ENCODE measurements at regions not wholly inside any gene's neighbourhood (a gene's known extent, or its start where the extent isn't known, plus 50 kb on each side); places are given as distances from the start of the nearest gene placed in this dataset.

DNA sequence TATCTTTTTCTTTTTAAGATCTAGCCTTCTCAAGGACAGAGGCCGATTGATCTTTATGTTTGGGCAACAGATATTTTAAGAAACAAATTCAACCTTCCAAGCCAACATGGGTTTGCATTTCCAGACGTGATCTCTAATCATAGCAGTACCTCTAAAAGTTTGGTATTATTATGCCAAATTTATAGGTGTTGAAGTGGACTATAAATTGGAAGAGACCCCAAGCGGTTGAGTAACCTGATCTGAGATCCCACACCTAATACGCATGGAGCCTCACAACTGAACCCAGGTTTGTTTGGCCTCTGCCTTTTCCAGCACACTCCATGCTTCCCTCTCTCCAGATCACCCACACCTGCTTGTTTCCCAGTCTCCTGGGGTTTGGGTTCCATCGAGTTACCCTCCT is 116.5 kb downstream of the DDX1 start:
- H3K4me3 ChIP-seq (ENCODE audit: low read depth in 1 of 5, low read length in 5 of 5): no peak overlapping the region
- H3K27ac ChIP-seq (ENCODE audit: low read depth, low read length): no peak overlapping the region
- H3K27me3 ChIP-seq (ENCODE audit: control insufficient read depth in 5 of 5, insufficient read depth in 4 of 5, low read length in 5 of 5): no peaks in the 10 kb centered on the region

DNA sequence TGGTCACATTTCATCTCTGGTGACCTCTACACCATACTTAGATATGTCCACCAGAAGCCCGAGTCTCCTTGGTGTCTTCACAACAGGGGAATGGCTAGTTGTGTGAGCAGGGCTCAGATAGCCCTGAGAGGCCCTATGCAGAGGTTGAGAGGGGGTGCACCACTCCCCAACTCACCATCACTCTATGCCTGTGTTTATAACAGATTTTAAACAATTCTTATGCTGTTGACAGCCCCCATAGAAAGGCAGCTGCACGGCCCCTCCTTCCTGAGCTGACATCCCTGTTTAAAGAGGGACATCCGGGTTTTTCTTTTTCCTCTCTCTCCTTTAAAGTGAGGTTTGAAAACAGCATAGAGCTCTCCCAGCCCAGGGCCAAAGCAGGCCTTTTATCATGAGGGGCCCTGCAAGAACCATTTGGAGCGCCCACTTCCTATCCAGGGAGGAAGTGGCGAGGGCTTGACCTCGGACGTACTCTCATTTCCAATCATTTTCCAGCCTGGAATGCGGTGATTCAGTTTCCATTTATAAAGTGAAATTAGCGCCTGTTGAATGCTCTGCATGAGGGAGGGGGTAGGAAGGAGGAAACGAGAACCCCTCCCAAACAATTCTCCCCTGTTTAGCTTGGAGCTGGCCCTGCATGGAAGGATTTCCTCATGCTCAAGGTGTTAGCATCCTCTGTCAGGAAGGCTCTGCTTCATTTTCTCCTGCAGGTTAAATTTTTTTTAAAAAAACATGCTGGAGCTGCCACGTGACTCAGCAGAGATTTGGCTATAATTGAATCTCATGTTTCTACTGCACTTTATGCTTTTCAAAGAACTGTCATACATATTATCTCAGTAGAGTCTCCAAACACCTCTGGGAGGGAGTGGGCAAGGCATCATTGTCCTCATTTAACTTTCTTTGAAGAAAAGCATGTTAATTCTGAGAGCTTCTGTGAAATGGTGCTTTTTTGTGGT is 117.5 kb downstream of the DDX1 start:
- Histone ChIP-seq H3K9ac (ENCODE audit: low read length in 5 of 5) (no peak overlapping the region), H3K9me3 (ENCODE audit: control insufficient read depth in 5 of 5, low read length in 5 of 5) (no peaks in the 10 kb centered on the region), H3K36me3 (ENCODE audit: control insufficient read depth in 5 of 5, insufficient read depth in 5 of 5, low read length in 5 of 5) (no peaks in the 10 kb centered on the region), H3K27me3 (ENCODE audit: control insufficient read depth in 5 of 5, insufficient read depth in 4 of 5, low read length in 5 of 5) (no peaks in the 10 kb centered on the region), H3K4me3 (ENCODE audit: low read depth in 1 of 5, low read length in 5 of 5) (no peak overlapping the region), H3K27ac (ENCODE audit: low read depth, low read length) (no peak overlapping the region), H3K4me1 (ENCODE audit: control insufficient read depth in 5 of 5, insufficient read depth in 5 of 5, low read length in 5 of 5) (peaks cover 0 to 28% (median 0%) of the 10 kb centered on the region in 5 donors)

More for the DNA sequence above, 116.5 kb downstream of the DDX1 start:
- H3K9ac ChIP-seq (ENCODE audit: low read length in 5 of 5): no peak overlapping the region
- no peaks in the 10 kb centered on the region for H3K9me3 ChIP-seq (ENCODE audit: control insufficient read depth in 5 of 5, low read length in 5 of 5)
- H3K4me1 ChIP-seq (ENCODE audit: control insufficient read depth in 5 of 5, insufficient read depth in 5 of 5, low read length in 5 of 5): peaks cover 0 to 38% (median 4%) of the 10 kb centered on the region in 5 donors
- H3K36me3 ChIP-seq (ENCODE audit: control insufficient read depth in 5 of 5, insufficient read depth in 5 of 5, low read length in 5 of 5): no peaks in the 10 kb centered on the region

DNA sequence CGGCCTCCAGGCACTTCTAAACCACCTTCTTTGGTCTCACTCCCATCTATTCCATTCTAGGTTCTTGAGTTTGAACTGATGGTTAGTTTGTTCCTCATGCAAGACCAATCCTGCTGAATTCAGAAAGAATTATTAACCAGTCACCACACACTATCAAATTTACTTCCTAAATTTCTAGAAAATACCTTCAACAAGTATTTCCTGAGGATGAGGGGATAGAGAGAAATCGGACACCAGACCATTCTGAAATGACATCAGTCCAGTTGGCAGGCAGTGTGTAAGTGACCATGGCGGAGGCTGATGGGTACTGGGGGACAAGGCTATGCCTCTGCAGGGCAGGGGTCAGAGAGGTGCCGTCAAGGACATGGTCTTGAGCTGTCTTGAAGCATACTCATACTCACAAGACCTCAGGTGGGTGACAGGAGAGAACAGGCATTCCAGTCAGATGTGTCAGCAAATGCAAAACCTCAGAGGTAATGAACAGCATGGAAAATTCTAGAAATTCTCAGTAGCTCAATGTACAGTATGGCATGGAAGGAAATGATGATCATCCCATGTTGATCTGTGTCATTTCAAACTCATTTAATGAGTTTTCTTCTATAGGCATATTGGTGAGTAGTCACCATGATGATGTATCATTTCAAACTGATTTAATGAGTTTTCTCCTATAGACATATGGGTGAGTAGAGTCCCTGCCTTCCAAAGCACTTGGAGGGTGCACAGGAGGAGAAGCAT is 119.6 kb downstream of the DDX1 start:
- H3K27ac ChIP-seq (ENCODE audit: low read depth, low read length): no peak overlapping the region
- no peaks in the 10 kb centered on the region for H3K9me3 ChIP-seq (ENCODE audit: control insufficient read depth in 5 of 5, low read length in 5 of 5)
- H3K9ac ChIP-seq (ENCODE audit: low read length in 5 of 5): no peak overlapping the region
- no peaks in the 10 kb centered on the region for H3K27me3 ChIP-seq (ENCODE audit: control insufficient read depth in 5 of 5, insufficient read depth in 4 of 5, low read length in 5 of 5)
- no peak overlapping the region for H3K4me3 ChIP-seq (ENCODE audit: low read depth in 1 of 5, low read length in 5 of 5)
- H3K36me3 ChIP-seq (ENCODE audit: control insufficient read depth in 5 of 5, insufficient read depth in 5 of 5, low read length in 5 of 5): no peaks in the 10 kb centered on the region
- peaks cover 0 to 18% (median 0%) of the 10 kb centered on the region in 5 donors for H3K4me1 ChIP-seq (ENCODE audit: control insufficient read depth in 5 of 5, insufficient read depth in 5 of 5, low read length in 5 of 5)

DNA sequence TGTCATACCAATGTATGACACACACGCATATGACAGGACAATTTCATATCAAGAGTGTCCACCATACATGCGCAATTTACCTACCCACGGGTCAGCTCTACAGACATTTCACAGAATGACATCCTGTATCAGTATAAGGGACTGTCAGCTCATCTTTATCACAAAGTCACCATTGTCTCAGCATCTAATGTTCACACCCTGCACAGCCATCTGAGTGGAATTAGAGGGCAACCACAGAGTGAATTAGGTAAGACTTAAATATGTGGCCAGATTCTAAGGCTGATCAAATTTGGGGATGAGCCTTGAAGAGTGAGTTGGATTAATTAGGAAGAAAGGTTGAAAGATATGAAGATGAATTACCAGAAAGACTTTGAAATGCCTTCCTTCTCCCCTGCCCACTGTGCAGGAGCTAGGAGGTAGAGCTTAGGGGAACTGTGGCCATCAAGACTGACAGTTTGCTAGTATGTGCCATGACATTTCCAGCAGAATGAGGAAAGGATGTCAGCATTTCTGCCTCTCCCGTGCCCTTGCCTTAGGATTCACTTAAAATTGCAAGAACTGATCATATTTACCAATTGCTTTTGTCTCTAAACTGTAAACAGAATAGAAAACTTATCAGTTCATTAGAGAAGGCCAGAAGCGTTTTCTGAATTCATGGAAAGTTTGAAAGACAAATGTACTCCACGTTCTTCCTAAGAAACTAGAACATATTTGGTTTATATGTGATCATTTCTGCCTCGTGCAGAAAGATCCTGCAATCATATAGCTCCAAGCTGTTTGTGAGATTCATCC is 121.1 kb downstream of the DDX1 start:
- H3K9ac ChIP-seq (ENCODE audit: low read length in 5 of 5): no peak overlapping the region
- H3K36me3 ChIP-seq (ENCODE audit: control insufficient read depth in 5 of 5, insufficient read depth in 5 of 5, low read length in 5 of 5): no peaks in the 10 kb centered on the region
- no peak overlapping the region for H3K4me3 ChIP-seq (ENCODE audit: low read depth in 1 of 5, low read length in 5 of 5)
- peaks cover 0 to 2% (median 0%) of the 10 kb centered on the region in 5 donors for H3K27me3 ChIP-seq (ENCODE audit: control insufficient read depth in 5 of 5, insufficient read depth in 4 of 5, low read length in 5 of 5)
- H3K9me3 ChIP-seq (ENCODE audit: control insufficient read depth in 5 of 5, low read length in 5 of 5): no peaks in the 10 kb centered on the region
- peaks cover 0 to 18% (median 0%) of the 10 kb centered on the region in 5 donors for H3K4me1 ChIP-seq (ENCODE audit: control insufficient read depth in 5 of 5, insufficient read depth in 5 of 5, low read length in 5 of 5)
- no peak overlapping the region for H3K27ac ChIP-seq (ENCODE audit: low read depth, low read length)

DNA sequence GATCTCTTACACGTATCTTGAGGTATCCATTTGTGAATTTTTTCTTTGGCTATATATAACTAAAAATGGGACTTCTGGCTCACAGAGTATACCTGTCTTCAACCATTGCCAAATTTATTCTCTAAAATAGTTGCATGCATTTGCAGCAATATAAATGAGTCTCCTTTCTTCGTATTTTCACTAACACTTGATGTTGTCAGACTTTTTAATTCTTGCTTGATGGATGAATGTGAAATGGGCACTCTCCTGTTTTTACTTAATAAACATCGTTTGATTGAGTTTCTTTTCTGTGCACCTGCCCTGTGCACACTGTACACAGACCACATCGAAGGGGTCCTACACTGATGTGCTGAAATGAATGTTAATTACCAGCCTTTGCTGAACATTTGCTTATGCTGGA is 121.8 kb downstream of the DDX1 start:
- Histone ChIP-seq H3K4me1 (ENCODE audit: control insufficient read depth in 5 of 5, insufficient read depth in 5 of 5, low read length in 5 of 5) (peaks cover 0 to 16% (median 0%) of the 10 kb centered on the region in 5 donors), H3K36me3 (ENCODE audit: control insufficient read depth in 5 of 5, insufficient read depth in 5 of 5, low read length in 5 of 5) (no peaks in the 10 kb centered on the region), H3K9me3 (ENCODE audit: control insufficient read depth in 5 of 5, low read length in 5 of 5) (no peaks in the 10 kb centered on the region), H3K27me3 (ENCODE audit: control insufficient read depth in 5 of 5, insufficient read depth in 4 of 5, low read length in 5 of 5) (peaks cover 0 to 3% (median 0%) of the 10 kb centered on the region in 5 donors), H3K4me3 (ENCODE audit: low read depth in 1 of 5, low read length in 5 of 5) (no peak overlapping the region), H3K27ac (ENCODE audit: low read depth, low read length) (no peak overlapping the region), H3K9ac (ENCODE audit: low read length in 5 of 5) (no peak overlapping the region)

DNA sequence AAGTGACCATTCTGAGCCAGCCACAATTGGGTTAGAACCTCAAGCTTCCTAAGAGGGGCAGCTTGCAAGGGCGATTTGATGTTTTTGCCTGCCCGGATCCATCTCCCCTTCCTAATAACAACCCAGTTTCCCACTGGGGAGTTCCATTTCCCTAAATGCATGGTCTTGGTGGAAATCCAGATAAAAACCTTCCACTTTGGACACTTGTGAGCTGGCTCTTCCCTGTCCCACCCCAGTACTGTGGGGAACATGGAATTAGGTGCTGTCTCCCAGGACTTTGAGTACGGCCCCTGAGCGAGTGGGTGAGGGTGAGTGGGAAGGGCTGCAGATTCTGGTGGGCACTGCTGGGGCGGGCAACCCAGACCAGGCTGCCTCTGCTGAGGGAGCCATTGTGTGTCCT is 122.3 kb downstream of the DDX1 start:
- H3K9ac ChIP-seq (ENCODE audit: low read length in 5 of 5): no peak overlapping the region
- H3K9me3 ChIP-seq (ENCODE audit: control insufficient read depth in 5 of 5, low read length in 5 of 5): no peaks in the 10 kb centered on the region
- H3K27me3 ChIP-seq (ENCODE audit: control insufficient read depth in 5 of 5, insufficient read depth in 4 of 5, low read length in 5 of 5): peaks cover 0 to 3% (median 0%) of the 10 kb centered on the region in 5 donors

DNA sequence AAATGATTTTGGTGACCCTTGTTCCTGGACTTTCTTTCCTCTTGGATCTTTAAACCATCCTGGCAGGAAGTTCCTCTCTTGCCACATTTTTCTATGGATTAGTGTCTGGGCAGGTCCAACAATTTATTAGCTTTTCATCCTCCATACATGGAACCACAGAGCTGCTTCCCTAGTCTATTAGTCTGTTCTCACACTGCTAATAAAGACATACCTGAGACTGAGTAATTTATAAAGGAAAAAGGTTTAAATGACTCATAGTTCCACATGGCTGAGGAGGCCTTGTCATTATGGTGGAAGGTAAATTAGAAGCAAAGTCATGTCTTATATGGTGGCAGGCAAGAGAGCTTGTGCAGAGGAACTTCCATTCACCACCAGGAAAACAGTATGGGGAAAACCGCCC is 122.9 kb downstream of the DDX1 start:
- Histone ChIP-seq H3K4me3 (ENCODE audit: low read depth in 1 of 5, low read length in 5 of 5) (no peak overlapping the region), H3K9me3 (ENCODE audit: control insufficient read depth in 5 of 5, low read length in 5 of 5) (no peaks in the 10 kb centered on the region), H3K27ac (ENCODE audit: low read depth, low read length) (no peak overlapping the region), H3K9ac (ENCODE audit: low read length in 5 of 5) (no peak overlapping the region), H3K4me1 (ENCODE audit: control insufficient read depth in 5 of 5, insufficient read depth in 5 of 5, low read length in 5 of 5) (peaks cover 0 to 5% (median 0%) of the 10 kb centered on the region in 5 donors), H3K36me3 (ENCODE audit: control insufficient read depth in 5 of 5, insufficient read depth in 5 of 5, low read length in 5 of 5) (no peaks in the 10 kb centered on the region), H3K27me3 (ENCODE audit: control insufficient read depth in 5 of 5, insufficient read depth in 4 of 5, low read length in 5 of 5) (peaks cover 0 to 3% (median 0%) of the 10 kb centered on the region in 5 donors)

More for the DNA sequence above, 122.3 kb downstream of the DDX1 start:
- H3K4me3 ChIP-seq (ENCODE audit: low read depth in 1 of 5, low read length in 5 of 5): no peak overlapping the region
- H3K4me1 ChIP-seq (ENCODE audit: control insufficient read depth in 5 of 5, insufficient read depth in 5 of 5, low read length in 5 of 5): peaks cover 0 to 11% (median 0%) of the 10 kb centered on the region in 5 donors
- no peak overlapping the region for H3K27ac ChIP-seq (ENCODE audit: low read depth, low read length)
- H3K36me3 ChIP-seq (ENCODE audit: control insufficient read depth in 5 of 5, insufficient read depth in 5 of 5, low read length in 5 of 5): no peaks in the 10 kb centered on the region

DNA sequence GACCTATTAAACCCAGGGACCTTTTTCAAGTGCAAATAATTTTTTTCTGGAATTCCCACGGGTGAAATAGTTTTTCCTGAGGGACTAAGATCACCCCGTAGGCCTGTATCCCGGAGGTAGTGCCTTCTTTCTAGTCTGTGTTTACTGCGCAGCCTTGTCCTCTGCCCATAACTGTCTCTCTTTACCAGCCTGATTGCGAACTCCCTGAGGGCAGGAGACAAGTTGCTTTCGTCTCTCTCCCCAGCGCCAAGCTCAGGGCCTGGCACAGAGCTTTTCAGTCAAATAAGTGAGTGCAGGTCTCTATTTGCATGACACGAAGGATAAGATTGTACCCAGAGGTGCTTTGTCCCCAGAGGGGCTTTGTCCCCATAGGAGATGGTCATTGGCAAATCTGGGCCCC is 123.9 kb downstream of the DDX1 start:
- H3K9me3 ChIP-seq (ENCODE audit: control insufficient read depth in 5 of 5, low read length in 5 of 5): no peaks in the 10 kb centered on the region
- no peak overlapping the region for H3K4me3 ChIP-seq (ENCODE audit: low read depth in 1 of 5, low read length in 5 of 5)
- H3K9ac ChIP-seq (ENCODE audit: low read length in 5 of 5): no peak overlapping the region
- no peaks in the 10 kb centered on the region for H3K36me3 ChIP-seq (ENCODE audit: control insufficient read depth in 5 of 5, insufficient read depth in 5 of 5, low read length in 5 of 5)
- no peak overlapping the region for H3K27ac ChIP-seq (ENCODE audit: low read depth, low read length)
- H3K4me1 ChIP-seq (ENCODE audit: control insufficient read depth in 5 of 5, insufficient read depth in 5 of 5, low read length in 5 of 5): no peaks in the 10 kb centered on the region
- peaks cover 0 to 3% (median 0%) of the 10 kb centered on the region in 5 donors for H3K27me3 ChIP-seq (ENCODE audit: control insufficient read depth in 5 of 5, insufficient read depth in 4 of 5, low read length in 5 of 5)

DNA sequence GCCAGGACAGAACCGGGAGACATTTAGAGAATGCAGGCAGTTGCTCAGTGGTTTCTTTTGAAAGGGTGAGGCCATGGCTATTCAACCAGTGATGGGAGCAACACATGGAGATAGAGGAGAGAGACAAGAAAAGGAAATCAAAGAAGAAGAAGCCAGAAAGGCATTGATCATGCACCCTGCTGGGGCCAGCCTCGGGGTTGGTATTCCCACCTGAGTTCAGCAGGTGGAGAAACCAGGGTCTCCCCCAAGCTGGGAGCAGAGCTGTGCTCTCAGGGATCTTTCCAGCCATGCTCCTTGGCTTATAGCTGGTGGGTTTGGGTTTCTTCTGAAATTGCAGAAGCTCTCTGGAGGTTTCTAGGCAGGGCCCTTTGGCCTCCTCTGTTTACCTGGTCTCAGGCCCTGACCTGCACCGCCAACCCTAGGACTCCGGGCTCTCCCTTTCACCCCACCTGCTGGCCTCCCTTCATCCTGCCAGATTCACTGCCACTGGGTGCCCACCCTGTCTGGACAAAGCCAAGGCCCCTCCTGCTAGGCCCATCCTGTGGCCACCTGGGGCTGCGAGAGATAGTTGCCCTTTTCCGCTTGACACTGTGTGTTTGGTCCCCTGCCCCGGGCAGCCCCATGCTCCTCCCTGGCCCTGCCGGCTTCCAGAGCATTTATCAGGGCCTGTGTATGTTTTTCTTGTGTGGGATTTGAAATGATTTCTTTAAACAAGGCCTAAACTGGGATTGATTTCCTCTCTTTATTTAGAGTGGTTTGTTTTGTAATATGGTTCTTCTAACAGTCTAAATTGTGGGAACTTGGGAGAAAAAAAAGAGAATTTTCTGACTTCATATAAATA is 126.7 kb downstream of the DDX1 start:
- H3K4me3 ChIP-seq (ENCODE audit: low read depth in 1 of 5, low read length in 5 of 5): no peak overlapping the region

More for the DNA sequence above, 126.7 kb downstream of the DDX1 start:
- Histone ChIP-seq H3K36me3 (ENCODE audit: control insufficient read depth in 5 of 5, insufficient read depth in 5 of 5, low read length in 5 of 5) (no peaks in the 10 kb centered on the region), H3K27ac (ENCODE audit: low read depth, low read length) (no peak overlapping the region), H3K27me3 (ENCODE audit: control insufficient read depth in 5 of 5, insufficient read depth in 4 of 5, low read length in 5 of 5) (peaks cover 0 to 3% (median 2%) of the 10 kb centered on the region in 5 donors), H3K4me1 (ENCODE audit: control insufficient read depth in 5 of 5, insufficient read depth in 5 of 5, low read length in 5 of 5) (peaks cover 0 to 2% (median 0%) of the 10 kb centered on the region in 5 donors), H3K9ac (ENCODE audit: low read length in 5 of 5) (no peak overlapping the region), H3K9me3 (ENCODE audit: control insufficient read depth in 5 of 5, low read length in 5 of 5) (no peaks in the 10 kb centered on the region)

Measured in subcutaneous abdominal adipose tissue (tissue), 5 donors.